ENCODE measurements at regions not wholly inside any gene's neighbourhood (a gene's known extent, or its start where the extent isn't known, plus 50 kb on each side); places are given as distances from the start of the nearest gene placed in this dataset.

DNA sequence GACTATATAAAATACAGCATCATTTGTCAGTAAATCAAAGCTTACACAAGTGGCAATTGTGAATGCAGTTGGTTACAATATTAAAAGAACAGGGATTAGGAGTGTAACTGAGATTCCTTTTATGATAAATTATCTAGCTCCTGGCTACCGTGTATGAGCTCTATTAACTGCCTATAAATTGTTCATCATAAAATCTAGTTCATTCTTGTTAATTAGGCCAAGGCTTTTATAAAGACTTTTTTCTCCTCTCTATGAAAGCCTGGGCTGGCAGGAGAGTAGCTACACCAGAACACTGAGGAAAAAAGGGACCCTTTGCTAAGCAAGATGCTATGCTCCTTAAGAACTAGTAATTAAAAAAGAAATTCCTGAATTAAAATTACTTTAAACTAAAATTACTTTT, 132.4 kb upstream of the MEF2C start:
- TF ChIP-seq, protein P1, sequence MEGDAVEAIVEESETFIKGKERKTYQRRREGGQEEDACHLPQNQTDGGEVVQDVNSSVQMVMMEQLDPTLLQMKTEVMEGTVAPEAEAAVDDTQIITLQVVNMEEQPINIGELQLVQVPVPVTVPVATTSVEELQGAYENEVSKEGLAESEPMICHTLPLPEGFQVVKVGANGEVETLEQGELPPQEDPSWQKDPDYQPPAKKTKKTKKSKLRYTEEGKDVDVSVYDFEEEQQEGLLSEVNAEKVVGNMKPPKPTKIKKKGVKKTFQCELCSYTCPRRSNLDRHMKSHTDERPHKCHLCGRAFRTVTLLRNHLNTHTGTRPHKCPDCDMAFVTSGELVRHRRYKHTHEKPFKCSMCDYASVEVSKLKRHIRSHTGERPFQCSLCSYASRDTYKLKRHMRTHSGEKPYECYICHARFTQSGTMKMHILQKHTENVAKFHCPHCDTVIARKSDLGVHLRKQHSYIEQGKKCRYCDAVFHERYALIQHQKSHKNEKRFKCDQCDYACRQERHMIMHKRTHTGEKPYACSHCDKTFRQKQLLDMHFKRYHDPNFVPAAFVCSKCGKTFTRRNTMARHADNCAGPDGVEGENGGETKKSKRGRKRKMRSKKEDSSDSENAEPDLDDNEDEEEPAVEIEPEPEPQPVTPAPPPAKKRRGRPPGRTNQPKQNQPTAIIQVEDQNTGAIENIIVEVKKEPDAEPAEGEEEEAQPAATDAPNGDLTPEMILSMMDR (IDR thresholded peaks at IDR 0.05): no peak
- TF ChIP-seq POLR2A (IDR thresholded peaks at IDR 0.05): no peak
